ENCODE measurements at regions not wholly inside any gene's neighbourhood (a gene's known extent, or its start where the extent isn't known, plus 50 kb on each side); places are given as distances from the start of the nearest gene placed in this dataset.

DNA sequence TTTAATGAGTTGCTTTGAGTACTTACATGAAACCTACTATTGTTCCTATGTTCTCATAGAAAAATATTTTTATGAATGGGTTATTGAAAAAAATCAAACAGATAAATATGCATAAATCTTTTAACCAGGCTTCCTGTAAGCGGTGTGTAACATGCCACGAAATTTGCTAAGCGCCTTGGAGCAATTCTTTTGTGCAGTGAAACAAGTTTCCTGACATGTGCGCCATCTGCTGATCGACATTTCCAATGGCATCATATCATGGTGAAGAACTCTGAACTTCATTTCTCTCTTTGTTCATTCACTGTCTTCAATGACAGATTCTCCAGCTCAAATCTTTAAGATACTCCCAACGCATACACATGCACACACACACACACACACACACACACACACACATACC, 145.6 kb upstream of the NAV3 start:
- H3K4me1 ChIP-seq: no peaks in the 10 kb centered on the region
- intact Hi-C loops (cut with DNase I): no loop called here
- H3K27me3 ChIP-seq (ENCODE audit: low read depth): no peaks in the 10 kb centered on the region
- H3K27ac ChIP-seq: no peak overlapping the region
- no peak overlapping the region for H3K4me3 ChIP-seq
- H3K36me3 ChIP-seq: no peaks in the 10 kb centered on the region
- DNase-seq (no peak), ATAC-seq (no peak)
- no peaks in the 10 kb centered on the region for H3K9me3 ChIP-seq
- TF ChIP-seq, protein P1, sequence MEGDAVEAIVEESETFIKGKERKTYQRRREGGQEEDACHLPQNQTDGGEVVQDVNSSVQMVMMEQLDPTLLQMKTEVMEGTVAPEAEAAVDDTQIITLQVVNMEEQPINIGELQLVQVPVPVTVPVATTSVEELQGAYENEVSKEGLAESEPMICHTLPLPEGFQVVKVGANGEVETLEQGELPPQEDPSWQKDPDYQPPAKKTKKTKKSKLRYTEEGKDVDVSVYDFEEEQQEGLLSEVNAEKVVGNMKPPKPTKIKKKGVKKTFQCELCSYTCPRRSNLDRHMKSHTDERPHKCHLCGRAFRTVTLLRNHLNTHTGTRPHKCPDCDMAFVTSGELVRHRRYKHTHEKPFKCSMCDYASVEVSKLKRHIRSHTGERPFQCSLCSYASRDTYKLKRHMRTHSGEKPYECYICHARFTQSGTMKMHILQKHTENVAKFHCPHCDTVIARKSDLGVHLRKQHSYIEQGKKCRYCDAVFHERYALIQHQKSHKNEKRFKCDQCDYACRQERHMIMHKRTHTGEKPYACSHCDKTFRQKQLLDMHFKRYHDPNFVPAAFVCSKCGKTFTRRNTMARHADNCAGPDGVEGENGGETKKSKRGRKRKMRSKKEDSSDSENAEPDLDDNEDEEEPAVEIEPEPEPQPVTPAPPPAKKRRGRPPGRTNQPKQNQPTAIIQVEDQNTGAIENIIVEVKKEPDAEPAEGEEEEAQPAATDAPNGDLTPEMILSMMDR (IDR thresholded peaks at IDR 0.05): peak; percentile 36

DNA sequence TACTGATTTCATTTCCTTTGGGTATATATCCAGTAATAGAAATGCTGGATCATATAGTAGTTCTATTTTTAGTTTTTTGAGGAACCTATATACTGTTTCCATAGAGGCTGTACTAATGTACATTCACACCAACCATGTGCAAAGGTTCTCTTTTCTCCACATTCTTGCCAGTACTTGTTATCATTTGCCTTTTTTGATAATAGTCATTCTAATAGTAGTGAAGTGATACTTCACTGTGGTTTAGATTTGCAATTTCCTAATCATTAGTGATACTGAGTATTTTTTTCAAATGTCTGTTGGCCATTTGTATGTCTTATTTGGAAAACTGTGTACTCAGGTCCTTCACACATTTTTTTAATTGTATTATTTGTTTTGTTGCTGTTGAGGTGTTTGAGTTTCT, 148.2 kb upstream of the NAV3 start:
- intact Hi-C loops (cut with DNase I): no loop called here
- Histone ChIP-seq H3K9me3 (no peaks in the 10 kb centered on the region), H3K36me3 (no peaks in the 10 kb centered on the region), H3K4me1 (no peaks in the 10 kb centered on the region), H3K27ac (no peak overlapping the region), H3K27me3 (ENCODE audit: low read depth) (no peaks in the 10 kb centered on the region), H3K4me3 (no peak overlapping the region)
- ATAC-seq: no peak
- TF ChIP-seq, protein P1 (IDR thresholded peaks at IDR 0.05): no peak
- DNase-seq: no peak

DNA sequence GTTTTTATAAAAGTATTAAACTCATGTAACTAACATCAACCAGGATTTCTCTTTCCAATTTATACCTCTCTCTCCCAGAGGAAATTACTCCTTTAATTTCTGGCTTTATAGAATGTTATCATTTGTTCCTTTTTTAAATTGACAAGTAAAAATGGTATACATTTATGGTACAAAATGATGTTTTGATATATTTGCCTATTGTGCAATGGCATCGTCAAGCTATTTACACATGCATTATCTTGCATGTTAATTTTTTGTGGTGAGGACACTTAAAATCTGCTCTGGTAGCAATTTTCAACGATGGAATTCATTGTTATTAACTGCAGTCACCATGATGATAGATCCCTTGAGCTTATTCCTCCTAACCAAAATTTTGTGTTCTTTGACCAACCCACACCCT, 149.0 kb upstream of the NAV3 start:
- H3K9me3 ChIP-seq: no peaks in the 10 kb centered on the region
- ATAC-seq: no peak
- TF ChIP-seq, protein P1 (IDR thresholded peaks at IDR 0.05): no peak
- no peak overlapping the region for H3K27ac ChIP-seq
- DNase-seq: no peak
- H3K4me3 ChIP-seq: no peak overlapping the region
- no peaks in the 10 kb centered on the region for H3K4me1 ChIP-seq
- H3K36me3 ChIP-seq: no peaks in the 10 kb centered on the region
- H3K27me3 ChIP-seq (ENCODE audit: low read depth): no peaks in the 10 kb centered on the region
- intact Hi-C loops (cut with DNase I): no loop called here

DNA sequence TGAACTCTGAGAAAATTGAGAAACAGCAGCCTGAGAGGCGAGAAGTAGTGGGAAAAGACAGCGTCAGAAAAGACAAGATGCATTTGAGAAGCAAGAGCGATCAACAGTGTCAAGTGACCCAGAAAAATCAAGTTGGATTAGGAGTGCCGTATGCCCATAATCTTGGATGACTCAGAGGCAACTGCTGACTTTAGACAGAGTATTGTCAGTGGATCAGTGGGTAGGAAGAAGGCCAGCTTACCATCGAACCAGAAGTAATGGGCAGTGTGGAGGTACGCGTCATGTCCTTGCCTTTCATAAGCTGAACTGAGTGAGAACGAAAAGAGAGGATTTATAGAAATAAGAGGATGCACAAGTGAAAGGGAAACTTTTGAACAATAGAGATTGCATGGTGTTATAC, 151.0 kb upstream of the NAV3 start:
- H3K4me1 ChIP-seq: no peaks in the 10 kb centered on the region
- no peak for DNase-seq
- no peak for ATAC-seq
- no peaks in the 10 kb centered on the region for H3K27me3 ChIP-seq (ENCODE audit: low read depth)
- H3K4me3 ChIP-seq: no peak overlapping the region
- H3K9me3 ChIP-seq: no peaks in the 10 kb centered on the region
- intact Hi-C loops (cut with DNase I): no loop called here
- H3K36me3 ChIP-seq: no peaks in the 10 kb centered on the region
- TF ChIP-seq, protein P1 (IDR thresholded peaks at IDR 0.05): no peak
- H3K27ac ChIP-seq: no peak overlapping the region

DNA sequence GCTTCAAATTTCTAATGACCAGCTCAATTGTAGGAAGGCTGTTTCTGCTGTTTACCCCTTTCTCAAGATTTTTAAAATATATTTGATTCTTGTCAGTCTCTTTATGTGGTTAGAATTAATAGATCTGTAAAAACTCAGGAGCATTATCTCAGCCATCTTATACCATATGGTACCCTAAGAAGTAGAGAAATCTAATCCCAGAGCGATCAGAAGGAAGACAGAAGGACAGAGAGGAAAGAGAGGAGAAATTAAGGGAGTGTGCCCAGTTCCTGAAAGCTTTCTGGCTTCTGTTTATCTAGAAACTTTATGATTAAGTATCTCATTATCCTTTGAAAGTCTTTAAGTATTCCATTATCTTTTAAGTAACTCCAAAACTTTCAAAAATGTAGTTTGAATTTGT, 152.1 kb upstream of the NAV3 start:
- TF ChIP-seq, protein P1 (IDR thresholded peaks at IDR 0.05): no peak
- Histone ChIP-seq H3K4me3 (no peak overlapping the region), H3K9me3 (no peaks in the 10 kb centered on the region), H3K27me3 (ENCODE audit: low read depth) (no peaks in the 10 kb centered on the region), H3K27ac (no peak overlapping the region), H3K36me3 (no peaks in the 10 kb centered on the region), H3K4me1 (no peaks in the 10 kb centered on the region)
- no peak for DNase-seq
- intact Hi-C loops (cut with DNase I): no loop called here
- no peak for ATAC-seq

DNA sequence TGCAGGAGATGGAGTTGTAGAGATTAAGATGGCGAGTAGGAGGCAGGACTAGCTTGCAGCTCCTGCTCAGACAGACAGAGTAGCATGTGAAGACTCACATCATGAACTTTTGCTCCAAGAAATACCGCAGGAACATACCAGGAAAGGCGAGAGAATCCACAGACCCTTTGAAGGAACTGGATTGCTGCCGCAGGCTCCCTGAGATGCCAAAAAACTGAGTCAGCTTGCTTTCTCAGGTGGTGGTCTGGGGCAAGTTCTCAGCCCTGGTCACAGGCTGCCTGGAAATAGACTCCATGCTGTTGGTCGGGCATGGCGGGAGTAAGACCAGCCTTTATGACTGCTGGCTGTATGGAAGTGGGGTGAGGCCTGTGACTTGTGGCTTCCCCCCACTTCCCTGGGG, 163.6 kb upstream of the NAV3 start:
- Histone ChIP-seq H3K36me3 (no peaks in the 10 kb centered on the region), H3K27ac (no peak overlapping the region), H3K4me1 (no peaks in the 10 kb centered on the region), H3K4me3 (no peak overlapping the region), H3K27me3 (ENCODE audit: low read depth) (no peaks in the 10 kb centered on the region), H3K9me3 (no peaks in the 10 kb centered on the region)
- intact Hi-C loops (cut with DNase I): no loop called here
- no peak for ATAC-seq
- TF ChIP-seq, protein P1 (IDR thresholded peaks at IDR 0.05): no peak
- DNase-seq: no peak

All from lower lobe of right lung (tissue), 2 donors.